GM21723 (cell line): ENCODE measurements at regions not wholly inside any gene's neighbourhood (a gene's known extent, or its start where the extent isn't known, plus 50 kb on each side); places are given as distances from the start of the nearest gene placed in this dataset.
"Not testable (repeated sequence)": the region's sequence is repeated elsewhere in the genome, so short reads cannot be mapped to it uniquely, and the experiment has no call there.

Experiments
- ATAC-seq: cut with Tn5 transposase; IDR thresholded peaks from one replicate; pipeline ENCODE4 v1.9.1; 2021; ENCODE audit warnings: mild to moderate bottlenecking, moderate library complexity; ENCODE audit not compliant: unreplicated experiment

DNA sequence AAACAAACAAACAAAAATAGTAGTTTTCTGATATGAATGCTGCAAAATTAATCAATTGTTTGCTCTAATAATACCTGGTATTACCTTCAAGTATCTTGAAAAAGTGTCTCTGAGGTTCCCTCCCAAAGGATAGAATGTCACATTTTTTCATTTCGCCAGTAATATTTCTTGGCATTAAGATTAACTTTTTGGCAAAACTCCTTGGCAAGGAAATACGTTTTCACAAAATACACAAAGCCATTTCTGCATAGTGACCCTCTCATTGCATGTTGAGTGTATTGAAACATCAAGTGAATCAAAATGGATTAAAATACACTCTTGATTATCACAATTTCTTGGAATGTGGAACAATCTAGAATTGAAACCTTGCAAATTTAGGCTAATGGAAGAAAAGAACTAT lies 230.5 kb downstream of the ATPSCKMT start:
- no peak for ATAC-seq

DNA sequence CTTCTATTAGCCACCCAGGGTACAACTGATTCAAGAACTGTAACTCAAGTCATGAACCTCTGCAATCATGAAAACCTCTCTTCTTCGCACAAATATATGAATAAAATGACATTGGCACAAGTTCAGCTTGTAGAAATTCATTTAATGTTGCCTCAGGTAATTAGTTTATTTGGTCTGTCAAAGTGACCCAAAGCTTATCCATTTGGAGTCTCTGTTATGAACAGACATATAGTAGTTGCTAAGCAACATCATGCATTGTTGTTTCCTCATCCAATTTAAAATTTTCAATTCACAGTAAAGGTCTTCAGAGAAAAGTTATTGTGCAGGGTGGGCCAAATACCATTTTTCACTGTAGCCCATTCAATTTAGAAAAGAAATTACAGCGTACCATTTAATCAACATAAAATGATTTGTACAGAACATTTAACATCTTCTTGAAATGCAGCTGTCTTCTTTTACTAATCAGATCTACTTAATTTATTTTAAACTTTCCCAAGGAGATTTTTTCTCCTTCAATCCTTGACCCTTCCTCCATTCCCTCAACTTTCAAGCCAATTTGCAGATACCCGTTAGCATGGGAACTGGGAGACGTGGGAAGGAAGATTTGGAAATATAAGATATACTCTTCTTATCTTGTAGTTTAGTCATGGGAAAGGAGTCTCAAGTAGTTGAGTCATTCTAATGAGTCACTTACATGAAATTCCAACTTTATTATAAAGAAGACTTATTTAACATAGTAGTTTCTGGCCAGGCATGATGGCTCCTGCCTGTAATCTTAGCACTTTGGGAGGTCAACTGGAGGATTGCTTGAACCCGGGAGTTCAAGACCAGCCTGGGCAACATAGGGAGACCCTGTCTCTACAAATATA lies 231.3 kb downstream of the ATPSCKMT start:
- ATAC-seq, result no peak

- ATAC-seq, result no peak
These were observed 231.9 kb downstream of the ATPSCKMT start for GRCh38 chr5:10017786-10018185.

GRCh38 chr5:10016559-10016958 lies 233.1 kb downstream of the ATPSCKMT start:
- not testable (repeated sequence) for ATAC-seq

GRCh38 chr5:10015681-10016080 lies 234.0 kb downstream of the ATPSCKMT start:
- ATAC-seq, result not testable (repeated sequence)

DNA sequence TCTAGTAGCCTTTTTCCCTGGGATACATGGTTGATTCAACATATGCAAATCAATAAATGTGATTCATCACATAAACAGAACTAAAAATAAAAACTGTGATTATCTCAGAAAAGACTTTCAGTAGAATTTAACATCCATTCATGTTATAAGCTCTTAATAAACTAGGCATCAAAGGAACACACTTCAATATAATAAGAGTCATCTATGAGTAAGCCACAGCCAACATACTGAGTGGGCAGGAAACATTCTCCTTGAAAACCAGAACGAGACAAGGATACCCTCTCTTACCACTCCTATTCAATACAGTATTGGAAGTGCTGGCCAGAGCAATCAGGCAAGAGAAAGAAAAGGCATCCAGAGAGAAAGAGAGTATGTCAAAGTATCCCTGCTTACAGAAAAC lies 239.9 kb downstream of the ATPSCKMT start:
- no peak for ATAC-seq

DNA sequence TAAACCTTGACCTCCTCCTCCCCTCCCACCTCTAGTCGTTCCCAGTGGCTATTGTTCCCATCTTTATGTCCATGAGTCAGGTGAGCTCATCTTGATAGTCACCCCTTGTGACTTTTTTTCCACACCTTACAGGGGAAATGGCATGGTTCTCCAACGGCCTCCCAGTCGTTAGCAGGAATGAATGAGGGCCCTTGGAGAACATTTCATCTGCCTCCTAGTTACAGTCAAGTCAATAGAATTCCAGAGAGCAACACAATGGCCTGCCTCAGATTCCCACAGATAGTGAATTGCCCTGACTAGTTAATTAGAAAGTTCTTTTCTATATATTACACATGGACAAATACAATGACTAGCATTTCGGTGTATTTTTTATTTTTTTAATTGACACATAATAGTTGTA lies 262.6 kb downstream of the ATPSCKMT start:
- ATAC-seq, result no peak

DNA sequence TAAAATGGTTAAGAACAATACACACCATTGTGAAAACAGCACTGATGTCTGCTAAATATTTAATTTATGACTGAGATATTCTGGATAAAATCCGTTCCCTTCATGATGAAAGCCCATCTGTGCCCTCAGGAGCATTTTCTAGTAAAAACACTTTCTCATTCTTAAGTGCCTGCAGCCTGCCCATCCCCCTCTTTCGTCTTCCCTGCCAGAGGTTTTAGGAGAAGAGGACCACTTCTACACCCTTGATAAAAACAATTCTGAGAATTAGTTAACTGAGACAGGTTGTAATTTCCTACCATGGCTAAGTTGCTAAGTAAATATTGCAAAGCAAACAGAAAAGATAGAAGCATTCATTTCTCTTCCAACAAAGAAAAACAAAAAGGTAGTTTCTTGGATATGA lies 272.6 kb downstream of the ATPSCKMT start:
- ATAC-seq, result no peak

GRCh38 chr5:9976621-9977020 lies 273.1 kb downstream of the ATPSCKMT start:
- no peak for ATAC-seq

GRCh38 chr5:9972059-9972458 lies 277.6 kb downstream of the ATPSCKMT start:
- no peak for ATAC-seq

DNA sequence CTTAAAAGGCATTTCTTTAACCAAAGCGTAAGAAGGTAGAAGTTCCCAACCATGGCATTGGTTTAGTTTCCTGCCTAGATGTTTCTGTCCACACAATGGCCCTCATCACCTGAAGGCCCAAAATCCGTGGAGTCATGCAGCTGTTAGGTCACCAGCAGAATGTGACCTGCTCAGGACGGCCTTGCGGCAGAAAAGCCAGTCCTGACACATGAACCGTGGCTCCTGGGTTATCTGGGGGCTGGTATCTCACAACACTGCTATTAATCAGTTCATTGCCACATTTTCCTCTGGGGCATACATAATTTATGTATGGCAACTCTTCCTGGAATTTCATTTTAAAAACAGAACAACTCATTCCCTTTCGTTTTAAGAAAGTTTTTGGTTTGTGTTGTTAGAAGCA lies 278.4 kb downstream of the ATPSCKMT start:
- ATAC-seq, result no peak

- ATAC-seq, result no peak
These were observed 290.8 kb downstream of the ATPSCKMT start for GRCh38 chr5:9958914-9959313.

GRCh38 chr5:9957214-9957613 lies 292.5 kb downstream of the ATPSCKMT start:
- ATAC-seq, result no peak

- no peak for ATAC-seq
These were observed 293.0 kb downstream of the ATPSCKMT start for GRCh38 chr5:9956725-9957124.

DNA sequence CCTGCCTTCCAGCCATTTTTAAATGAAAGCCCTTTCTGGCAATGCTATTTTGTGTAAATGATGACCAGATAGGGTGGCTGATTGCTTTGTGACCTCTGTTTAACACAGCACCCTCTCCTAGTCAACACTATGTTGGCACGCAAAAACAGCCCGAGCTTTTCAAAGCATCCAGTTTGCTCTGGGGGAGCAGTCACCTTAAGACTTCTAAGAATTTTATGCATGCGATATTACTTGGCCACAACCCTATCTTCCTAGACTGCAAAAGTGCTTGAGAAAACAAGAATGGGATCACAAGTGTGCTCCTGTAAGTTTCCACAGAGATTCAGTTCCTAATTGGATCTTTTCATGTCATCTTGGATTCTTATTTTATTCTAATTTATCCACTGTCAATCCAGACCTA lies 294.1 kb downstream of the ATPSCKMT start:
- no peak for ATAC-seq

- ATAC-seq, result no peak
These were observed 294.8 kb downstream of the ATPSCKMT start for GRCh38 chr5:9954869-9955268.

DNA sequence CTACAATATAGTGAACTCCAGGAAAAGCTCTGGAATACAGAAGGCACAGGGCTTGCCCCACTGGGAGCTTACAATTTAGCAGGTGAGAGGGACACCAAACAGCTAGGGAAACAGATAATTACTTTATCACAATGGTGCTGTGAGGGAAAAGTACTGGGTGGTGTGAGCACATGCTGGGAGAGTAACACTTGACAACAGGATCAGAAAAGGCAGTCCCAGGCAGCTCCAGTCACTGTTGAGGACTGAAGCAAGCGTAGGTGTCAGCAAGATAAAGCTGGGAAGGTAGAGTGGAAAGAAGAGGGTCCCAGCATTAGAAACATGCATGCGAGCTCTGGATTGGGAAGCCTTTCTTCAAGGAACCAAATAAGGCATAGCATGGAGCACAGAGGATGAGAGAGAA lies 296.0 kb downstream of the ATPSCKMT start:
- no peak for ATAC-seq

GRCh38 chr5:9951865-9952516 lies 297.7 kb downstream of the ATPSCKMT start:
- no peak for ATAC-seq

GRCh38 chr5:9947944-9948343 lies 301.7 kb downstream of the ATPSCKMT start:
- no peak for ATAC-seq

DNA sequence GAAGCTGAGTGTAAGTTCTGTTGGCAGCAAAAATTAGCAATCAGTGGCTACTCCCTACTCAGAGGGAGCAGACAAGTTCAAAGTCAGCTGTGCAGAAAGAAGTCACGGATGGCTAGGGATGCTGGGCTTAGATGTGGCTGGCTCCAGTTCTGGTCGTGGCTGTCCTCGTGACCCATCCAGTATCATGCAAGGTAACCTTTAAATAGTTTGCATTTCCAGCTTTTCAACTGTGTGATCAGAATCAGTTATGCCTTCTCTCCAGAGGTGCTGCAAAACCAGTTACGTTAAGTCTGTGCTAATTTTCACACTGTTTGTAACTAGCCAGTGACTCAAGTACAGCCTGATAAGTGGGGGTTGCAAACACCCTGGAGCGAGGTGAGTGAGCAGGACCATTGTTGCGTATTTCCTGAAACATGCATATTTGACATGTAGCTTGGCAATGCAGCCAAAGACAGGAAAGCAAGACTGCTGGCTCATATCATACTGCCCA lies 302.4 kb downstream of the ATPSCKMT start:
- no peak for ATAC-seq

- ATAC-seq, result no peak
These were observed 302.6 kb upstream of the TAS2R1 start for GRCh38 chr5:9932770-9933169.

- ATAC-seq, result no peak
These were observed 300.0 kb upstream of the TAS2R1 start for GRCh38 chr5:9930156-9930555.
